Panc1 (cell line): ENCODE measurements at regions not wholly inside any gene's neighbourhood (a gene's known extent, or its start where the extent isn't known, plus 50 kb on each side); places are given as distances from the start of the nearest gene placed in this dataset.

Source experiments
- TF ChIP-seq, protein P1 (sequence below): fragments of 450-650 bp; IDR thresholded peaks from 2 replicates; pipeline ENCODE4 v1.5.1; 2017; ENCODE audit warnings: mild to moderate bottlenecking
- TF ChIP-seq, protein P2 (sequence below), 2 experiments: IDR thresholded peaks; 2 replicates each; pipeline ENCODE4 v1.6.1; 2011 to 2012; ENCODE audit warnings: low read depth in 2 of 2, control low read depth in 1 of 2, low read length in 1 of 2, mild to moderate bottlenecking in 1 of 2, moderate library complexity in 1 of 2; ENCODE audit not compliant: insufficient read depth in 1 of 2

DNA sequence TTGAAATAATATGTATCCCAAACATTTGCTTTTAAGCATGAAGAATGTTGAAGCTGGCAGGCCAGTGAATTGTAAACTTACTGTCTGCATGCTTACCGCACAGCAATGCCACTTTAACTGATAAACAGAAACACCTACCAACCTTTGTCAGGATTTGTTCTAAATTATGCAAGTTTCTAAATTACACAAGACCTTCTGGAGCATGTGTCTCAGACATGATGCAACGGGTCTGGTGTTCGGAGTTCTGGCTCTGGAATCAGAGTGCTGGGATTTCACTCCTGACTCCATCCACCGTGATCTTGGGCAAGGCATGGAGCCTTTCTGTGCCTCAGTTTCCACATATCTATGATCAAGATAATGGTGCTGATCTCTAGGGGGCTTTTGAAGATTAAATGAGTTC is 111.2 kb downstream of the CCT6B start:
- TF ChIP-seq, protein P1, sequence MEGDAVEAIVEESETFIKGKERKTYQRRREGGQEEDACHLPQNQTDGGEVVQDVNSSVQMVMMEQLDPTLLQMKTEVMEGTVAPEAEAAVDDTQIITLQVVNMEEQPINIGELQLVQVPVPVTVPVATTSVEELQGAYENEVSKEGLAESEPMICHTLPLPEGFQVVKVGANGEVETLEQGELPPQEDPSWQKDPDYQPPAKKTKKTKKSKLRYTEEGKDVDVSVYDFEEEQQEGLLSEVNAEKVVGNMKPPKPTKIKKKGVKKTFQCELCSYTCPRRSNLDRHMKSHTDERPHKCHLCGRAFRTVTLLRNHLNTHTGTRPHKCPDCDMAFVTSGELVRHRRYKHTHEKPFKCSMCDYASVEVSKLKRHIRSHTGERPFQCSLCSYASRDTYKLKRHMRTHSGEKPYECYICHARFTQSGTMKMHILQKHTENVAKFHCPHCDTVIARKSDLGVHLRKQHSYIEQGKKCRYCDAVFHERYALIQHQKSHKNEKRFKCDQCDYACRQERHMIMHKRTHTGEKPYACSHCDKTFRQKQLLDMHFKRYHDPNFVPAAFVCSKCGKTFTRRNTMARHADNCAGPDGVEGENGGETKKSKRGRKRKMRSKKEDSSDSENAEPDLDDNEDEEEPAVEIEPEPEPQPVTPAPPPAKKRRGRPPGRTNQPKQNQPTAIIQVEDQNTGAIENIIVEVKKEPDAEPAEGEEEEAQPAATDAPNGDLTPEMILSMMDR = no peak
- TF ChIP-seq, protein P2, sequence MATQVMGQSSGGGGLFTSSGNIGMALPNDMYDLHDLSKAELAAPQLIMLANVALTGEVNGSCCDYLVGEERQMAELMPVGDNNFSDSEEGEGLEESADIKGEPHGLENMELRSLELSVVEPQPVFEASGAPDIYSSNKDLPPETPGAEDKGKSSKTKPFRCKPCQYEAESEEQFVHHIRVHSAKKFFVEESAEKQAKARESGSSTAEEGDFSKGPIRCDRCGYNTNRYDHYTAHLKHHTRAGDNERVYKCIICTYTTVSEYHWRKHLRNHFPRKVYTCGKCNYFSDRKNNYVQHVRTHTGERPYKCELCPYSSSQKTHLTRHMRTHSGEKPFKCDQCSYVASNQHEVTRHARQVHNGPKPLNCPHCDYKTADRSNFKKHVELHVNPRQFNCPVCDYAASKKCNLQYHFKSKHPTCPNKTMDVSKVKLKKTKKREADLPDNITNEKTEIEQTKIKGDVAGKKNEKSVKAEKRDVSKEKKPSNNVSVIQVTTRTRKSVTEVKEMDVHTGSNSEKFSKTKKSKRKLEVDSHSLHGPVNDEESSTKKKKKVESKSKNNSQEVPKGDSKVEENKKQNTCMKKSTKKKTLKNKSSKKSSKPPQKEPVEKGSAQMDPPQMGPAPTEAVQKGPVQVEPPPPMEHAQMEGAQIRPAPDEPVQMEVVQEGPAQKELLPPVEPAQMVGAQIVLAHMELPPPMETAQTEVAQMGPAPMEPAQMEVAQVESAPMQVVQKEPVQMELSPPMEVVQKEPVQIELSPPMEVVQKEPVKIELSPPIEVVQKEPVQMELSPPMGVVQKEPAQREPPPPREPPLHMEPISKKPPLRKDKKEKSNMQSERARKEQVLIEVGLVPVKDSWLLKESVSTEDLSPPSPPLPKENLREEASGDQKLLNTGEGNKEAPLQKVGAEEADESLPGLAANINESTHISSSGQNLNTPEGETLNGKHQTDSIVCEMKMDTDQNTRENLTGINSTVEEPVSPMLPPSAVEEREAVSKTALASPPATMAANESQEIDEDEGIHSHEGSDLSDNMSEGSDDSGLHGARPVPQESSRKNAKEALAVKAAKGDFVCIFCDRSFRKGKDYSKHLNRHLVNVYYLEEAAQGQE (IDR thresholded peaks at IDR 0.05; ENCODE audit: insufficient read depth in 1 of 2, low read depth in 2 of 2, low read length in 1 of 2) = no peak
